ENCODE measurements at regions not wholly inside any gene's neighbourhood (a gene's known extent, or its start where the extent isn't known, plus 50 kb on each side); places are given as distances from the start of the nearest gene placed in this dataset.

GRCh38 chr18:67145586-67146292, 370.8 kb downstream of the DSEL start:
- ATAC-seq, result no peak
- Histone ChIP-seq H3K4me2 (ENCODE audit: low read length) (no peak overlapping the region), H3K4me3 (replicated peaks in 1 of 2; ENCODE audit: low read depth in 1 of 2, low read length in 2 of 2) (no peak overlapping the region), H3K4me1 (ENCODE audit: control insufficient read depth in 1 of 2, insufficient read depth in 2 of 2, low read length in 2 of 2) (no peaks in the 10 kb centered on the region), H3K79me2 (ENCODE audit: insufficient read depth, low read length) (no peaks in the 10 kb centered on the region), H3K9me3 (ENCODE audit: control insufficient read depth in 1 of 2, insufficient read depth in 1 of 2, low read depth in 1 of 2, low read length in 2 of 2) (peaks cover 8 to 13% of the 10 kb centered on the region in 2 experiments; a peak in 3 of 4 replicates), H3K9ac (ENCODE audit: low read length) (no peak overlapping the region), H3K9me2 (ENCODE audit: insufficient read depth) (no peaks in the 10 kb centered on the region), H3K36me3 (ENCODE audit: control insufficient read depth in 1 of 2, insufficient read depth in 2 of 2, low read length in 2 of 2) (no peaks in the 10 kb centered on the region), H3K27me3 (ENCODE audit: insufficient read depth, low read length) (no peaks in the 10 kb centered on the region), H4K20me1 (ENCODE audit: insufficient read depth) (no peaks in the 10 kb centered on the region), H3K27ac (ENCODE audit: low read depth, low read length) (no peak overlapping the region), H2AFZ (ENCODE audit: low read depth, low read length, poor library complexity, severe bottlenecking) (no peak overlapping the region)
- CTCF ChIA-PET, result no interaction called here
- BruUV-seq (replicated peaks), result no TSS peak
- DNase-seq (ENCODE audit: low read depth, low spot score), result no peak
- POLR2A ChIA-PET, result no interaction called here
- intact Hi-C loops (cut with micrococcal nuclease), result no loop called here
- RAD21 ChIA-PET (ENCODE audit: low non-redundant PET in 1 of 2, low total read pairs in 2 of 2, uncharacterized antibody in 2 of 2, unreplicated experiment in 2 of 2), result no interaction called here
- TF ChIP-seq, protein P1, sequence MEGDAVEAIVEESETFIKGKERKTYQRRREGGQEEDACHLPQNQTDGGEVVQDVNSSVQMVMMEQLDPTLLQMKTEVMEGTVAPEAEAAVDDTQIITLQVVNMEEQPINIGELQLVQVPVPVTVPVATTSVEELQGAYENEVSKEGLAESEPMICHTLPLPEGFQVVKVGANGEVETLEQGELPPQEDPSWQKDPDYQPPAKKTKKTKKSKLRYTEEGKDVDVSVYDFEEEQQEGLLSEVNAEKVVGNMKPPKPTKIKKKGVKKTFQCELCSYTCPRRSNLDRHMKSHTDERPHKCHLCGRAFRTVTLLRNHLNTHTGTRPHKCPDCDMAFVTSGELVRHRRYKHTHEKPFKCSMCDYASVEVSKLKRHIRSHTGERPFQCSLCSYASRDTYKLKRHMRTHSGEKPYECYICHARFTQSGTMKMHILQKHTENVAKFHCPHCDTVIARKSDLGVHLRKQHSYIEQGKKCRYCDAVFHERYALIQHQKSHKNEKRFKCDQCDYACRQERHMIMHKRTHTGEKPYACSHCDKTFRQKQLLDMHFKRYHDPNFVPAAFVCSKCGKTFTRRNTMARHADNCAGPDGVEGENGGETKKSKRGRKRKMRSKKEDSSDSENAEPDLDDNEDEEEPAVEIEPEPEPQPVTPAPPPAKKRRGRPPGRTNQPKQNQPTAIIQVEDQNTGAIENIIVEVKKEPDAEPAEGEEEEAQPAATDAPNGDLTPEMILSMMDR (IDR thresholded peaks at IDR 0.05 in 2 of 3, conservative IDR thresholded peaks at IDR 0.05 in 1 of 3; ENCODE audit: borderline replicate concordance in 1 of 3, insufficient read depth in 1 of 3, low read depth in 2 of 3, low read length in 2 of 3), result no peak
- TF ChIP-seq ZFX (IDR thresholded peaks at IDR 0.05), result no peak
- TF ChIP-seq EZH2 (IDR thresholded peaks at IDR 0.05), result no peak
- no peak for TF ChIP-seq YY1 (IDR thresholded peaks at IDR 0.05; ENCODE audit: extremely low read depth, insufficient replicate concordance, low read depth, low read length)
- no peak for TF ChIP-seq ELF1 (IDR thresholded peaks at IDR 0.05; ENCODE audit: borderline replicate concordance, low read depth)
- no peak for TF ChIP-seq MAX (IDR thresholded peaks at IDR 0.05)
- TF ChIP-seq CBX3 (IDR thresholded peaks at IDR 0.05; ENCODE audit: low read depth), result no peak
- no peak for TF ChIP-seq SP1 (IDR thresholded peaks at IDR 0.05; ENCODE audit: low read depth)
- TF ChIP-seq TCF7L2 (IDR thresholded peaks at IDR 0.05; ENCODE audit: borderline replicate concordance, extremely low read depth, insufficient read depth, insufficient read length), result no peak
- TF ChIP-seq POLR2A (IDR thresholded peaks at IDR 0.05; ENCODE audit: borderline replicate concordance, extremely low read depth, insufficient read depth, insufficient read length), result no peak
- TF ChIP-seq, protein P2, sequence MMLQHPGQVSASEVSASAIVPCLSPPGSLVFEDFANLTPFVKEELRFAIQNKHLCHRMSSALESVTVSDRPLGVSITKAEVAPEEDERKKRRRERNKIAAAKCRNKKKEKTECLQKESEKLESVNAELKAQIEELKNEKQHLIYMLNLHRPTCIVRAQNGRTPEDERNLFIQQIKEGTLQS (IDR thresholded peaks at IDR 0.05), result no peak
- TF ChIP-seq FOSL1 (IDR thresholded peaks at IDR 0.05; ENCODE audit: low read depth), result no peak
- TF ChIP-seq REST (IDR thresholded peaks at IDR 0.05; ENCODE audit: low read depth), result no peak

Measured in HCT116 (cell line).